ENCODE measurements at regions not wholly inside any gene's neighbourhood (a gene's known extent, or its start where the extent isn't known, plus 50 kb on each side); places are given as distances from the start of the nearest gene placed in this dataset.
"Not testable (repeated sequence)": the region's sequence is repeated elsewhere in the genome, so short reads cannot be mapped to it uniquely, and the experiment has no call there.

DNA sequence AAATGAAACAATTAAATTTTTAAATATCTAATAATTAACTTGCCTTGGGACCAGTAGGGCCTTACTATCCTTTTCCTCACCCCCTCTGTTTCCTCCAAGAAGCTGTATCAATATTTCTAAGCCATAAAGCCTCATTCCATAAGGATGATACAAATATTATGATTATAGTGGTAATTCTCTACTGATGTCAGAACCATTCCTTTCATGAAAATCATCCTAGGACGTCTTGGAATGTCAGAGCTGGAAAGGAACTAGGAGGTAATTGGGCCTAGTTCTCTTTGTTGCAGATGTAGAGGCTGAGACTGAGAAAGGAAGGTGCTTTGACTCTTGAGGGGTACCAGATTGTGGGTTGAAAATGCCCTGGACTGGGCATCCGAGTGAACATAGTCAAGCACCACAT lies 766.7 kb upstream of the GHITM start:
- no peak for DNase-seq

DNA sequence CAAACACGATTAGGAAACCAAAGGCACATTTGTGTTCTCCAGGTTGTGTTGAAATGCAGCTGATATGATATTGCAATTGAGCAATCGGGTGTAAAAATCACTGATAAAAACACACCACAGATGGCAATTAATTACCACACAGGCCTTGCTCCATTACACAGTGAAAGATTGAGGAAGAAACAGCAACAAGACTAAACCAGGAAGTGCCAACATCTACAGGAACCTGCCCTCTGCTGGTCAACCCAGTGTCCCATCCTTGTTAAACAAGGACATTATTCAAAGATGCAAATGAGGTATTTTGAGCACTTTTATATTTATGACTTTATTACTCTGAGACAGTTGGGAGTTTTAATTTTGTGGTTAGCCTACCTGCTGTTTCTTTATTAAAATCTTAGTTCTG lies 765.6 kb upstream of the GHITM start:
- no peak for DNase-seq

DNA sequence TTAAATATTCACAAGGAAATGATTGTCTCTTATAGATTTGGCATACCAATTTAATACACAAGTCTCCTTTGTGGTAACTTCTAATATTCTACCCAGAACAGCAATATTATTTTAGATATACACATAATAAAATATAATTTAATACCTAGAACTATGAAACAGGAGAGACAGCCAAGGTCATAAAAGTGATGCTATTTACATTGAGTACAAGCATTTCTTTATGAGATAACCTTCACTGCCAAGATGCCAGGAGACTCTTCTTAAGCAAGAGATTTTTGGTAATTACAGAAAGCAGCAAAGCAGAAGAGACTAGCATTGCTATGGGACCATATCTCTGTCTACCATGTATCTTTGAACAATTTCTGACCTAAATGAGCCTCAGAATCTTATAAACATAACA lies 764.6 kb upstream of the GHITM start:
- no peak for DNase-seq

DNA sequence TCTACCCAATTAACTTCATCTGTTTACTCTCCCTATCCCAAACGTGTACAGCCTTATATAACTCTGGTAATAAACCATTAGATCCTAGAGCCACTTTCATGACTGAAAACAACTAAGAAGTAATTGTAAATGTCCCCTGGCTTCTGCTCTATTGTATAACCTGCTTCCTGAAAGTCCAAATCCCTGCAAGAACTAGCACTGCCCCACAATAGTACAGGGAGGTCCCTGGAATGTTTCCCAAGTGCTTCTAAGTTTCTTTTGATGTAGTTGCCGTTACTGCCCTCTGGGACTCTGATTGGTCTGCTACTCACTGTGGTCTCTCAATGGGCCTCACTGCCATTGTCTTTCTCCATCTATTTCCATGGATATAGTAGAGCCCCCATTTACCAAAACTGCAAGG lies 764.0 kb upstream of the GHITM start:
- DNase-seq: no peak

DNA sequence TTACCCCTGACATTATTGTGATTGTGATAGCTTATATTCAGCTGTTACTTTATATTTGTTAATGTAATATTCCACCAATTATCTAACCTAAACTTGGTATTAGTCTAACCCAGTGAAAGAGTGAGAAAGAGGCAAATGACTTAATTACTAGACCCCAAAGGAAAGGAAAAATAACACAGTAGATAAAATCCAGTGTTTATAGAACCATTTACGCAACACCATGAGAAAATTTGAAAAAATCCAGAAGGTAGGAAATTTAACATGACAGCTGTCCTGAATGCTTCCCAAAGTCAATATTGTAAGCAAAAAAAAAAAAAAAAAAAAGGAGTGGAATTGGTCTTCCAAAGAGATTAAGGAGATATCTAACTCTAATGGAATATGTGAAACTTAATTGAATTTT lies 741.5 kb upstream of the GHITM start:
- DNase-seq: no peak

DNA sequence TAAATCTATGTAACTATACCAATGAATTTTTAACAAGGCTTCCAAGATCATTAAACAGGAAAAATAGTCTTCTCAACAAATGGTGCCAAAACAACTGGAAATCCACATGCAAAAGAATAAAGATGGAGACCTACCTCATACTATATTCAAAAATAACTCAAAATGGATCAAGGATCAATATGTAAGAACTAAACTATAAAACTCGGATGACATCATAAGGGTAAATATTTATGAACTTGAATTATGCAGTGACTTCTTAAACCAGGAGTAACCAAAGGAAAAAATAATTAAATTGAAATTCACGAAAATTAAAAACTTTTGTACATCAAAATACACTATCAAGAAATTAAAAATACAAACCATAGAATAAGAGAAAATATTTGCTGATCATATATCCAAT lies 728.7 kb upstream of the GHITM start:
- DNase-seq: no peak

DNA sequence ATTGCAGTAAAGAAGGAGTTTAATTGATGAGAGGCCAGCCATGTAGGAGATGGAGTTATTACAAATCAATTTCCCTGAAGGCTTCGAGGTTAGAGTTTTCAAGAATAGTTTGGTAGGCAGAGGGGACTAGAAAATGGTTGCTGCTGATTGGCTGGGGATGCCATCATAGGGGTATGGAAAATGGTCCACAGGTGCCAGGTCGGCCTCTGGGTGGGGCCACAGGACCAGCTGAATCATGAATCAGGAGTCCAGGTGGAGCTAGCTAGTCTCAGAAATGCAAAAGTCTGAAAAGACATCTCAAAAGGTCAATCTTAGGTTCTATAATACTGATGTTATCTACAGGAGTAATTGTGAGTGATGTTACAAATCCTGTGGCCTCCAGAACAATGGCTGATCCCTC lies 714.0 kb upstream of the GHITM start:
- no peak for DNase-seq

DNA sequence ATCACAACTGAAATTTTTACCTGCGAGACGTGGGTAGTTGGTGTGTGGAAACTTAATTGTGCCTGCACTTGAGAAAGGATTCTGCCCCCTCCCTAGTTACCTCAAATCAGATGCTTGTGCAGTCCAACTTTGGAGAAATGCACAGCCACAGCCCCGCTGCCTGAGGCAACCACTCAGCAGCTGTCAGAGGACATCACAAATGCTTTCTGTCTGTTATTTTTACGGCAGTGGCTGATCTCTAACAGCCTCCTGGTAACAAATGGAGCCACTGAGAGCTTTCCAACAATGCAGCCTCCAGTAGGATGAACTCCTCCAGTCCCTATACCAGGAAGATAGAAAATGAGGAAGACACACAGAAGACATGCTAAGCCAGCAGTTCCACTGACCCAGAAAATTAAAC lies 712.2 kb upstream of the GHITM start:
- DNase-seq: no peak

DNA sequence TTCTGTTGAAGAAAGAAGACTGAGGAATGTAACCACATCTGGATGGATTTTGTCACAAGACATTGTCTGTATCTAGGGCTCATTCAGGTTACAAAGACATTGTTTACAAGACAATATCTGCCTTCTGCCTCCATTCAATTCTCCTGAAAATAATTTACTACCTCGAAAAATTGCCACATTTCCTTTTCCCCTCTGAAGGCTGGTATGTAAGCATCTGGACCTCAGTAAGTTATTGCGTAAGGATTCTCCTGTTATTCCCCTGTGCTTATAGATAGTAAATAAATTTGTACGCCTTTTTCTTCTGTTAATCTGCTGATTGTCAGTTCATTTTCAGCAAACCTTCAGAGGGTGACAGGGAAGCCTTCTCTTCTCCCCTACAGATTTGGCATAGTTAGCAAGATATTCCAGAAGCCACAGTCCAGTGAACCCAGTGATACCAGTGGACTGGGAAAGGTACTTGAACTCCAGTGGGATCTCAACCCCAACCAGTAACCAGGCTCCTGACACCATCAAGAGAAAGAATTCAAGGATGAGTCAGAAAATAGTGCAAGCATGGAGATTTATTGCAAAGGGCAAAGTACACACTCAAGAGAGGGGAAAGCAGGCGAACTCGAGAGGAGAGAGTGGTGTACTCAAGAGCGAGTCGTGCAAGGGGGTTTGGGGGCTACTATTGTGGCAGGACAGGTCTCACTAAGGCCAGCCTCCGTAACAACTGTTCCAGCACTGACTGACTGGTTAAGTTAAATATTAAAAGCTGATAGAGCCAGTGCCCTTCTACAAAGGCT lies 706.9 kb upstream of the GHITM start:
- no peak for DNase-seq

DNA sequence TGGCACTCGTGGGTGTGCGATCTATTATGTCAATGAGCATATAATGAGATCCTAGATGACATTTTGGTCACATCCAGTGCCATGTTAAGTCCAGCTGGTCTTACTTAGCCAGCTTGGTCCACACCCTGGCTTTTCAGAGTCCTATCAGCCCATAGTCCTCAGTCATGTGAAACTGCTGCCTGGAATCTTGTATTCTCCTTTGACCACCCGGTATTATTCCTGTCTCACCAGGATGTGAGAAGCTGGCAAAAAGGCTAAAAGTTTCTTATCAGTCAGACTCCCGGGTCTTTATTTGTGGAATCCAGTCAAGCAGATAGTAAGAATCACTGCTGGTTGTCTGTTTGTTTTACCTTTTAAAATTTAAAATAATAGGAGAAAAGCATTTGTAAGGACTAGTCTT lies 705.6 kb upstream of the GHITM start:
- no peak for DNase-seq

DNA sequence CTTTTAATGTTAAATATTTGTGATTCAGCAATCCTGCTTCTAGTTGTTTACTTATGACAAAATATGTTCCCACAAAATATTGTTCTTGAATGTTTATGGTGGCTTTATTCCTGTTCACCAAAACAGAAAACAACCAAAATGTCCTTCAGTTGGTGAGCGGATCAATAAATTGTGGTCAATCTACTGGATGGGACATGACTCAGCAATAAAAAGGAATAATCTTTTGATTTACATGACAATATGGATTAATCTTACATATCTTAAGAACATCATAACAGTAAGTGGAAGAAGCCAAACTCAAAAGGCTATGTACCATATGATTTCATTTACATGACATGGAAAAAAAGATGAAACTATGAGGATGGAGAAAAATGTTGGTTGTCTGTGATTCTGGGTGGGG lies 691.3 kb upstream of the GHITM start:
- DNase-seq: no peak

DNA sequence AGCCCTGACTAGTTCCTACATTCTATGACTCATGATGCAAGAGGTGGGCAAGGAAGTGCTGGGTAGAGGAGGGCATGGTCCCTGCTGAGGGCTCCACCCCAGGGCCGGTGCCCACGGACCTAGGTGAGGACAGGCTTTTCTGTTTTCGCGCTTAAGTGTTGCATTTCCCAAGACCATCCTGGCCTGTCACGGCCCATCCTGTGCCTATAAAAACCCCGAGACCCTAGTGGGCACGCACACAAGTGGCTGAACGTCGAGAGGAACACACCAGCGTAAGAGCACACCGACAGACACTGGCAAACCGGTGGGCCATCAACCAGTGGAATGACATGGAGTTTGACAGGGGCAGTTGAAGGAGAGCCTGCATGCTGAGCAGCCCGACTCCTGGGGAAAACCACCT lies 680.7 kb upstream of the GHITM start:
- no peak for DNase-seq

DNA sequence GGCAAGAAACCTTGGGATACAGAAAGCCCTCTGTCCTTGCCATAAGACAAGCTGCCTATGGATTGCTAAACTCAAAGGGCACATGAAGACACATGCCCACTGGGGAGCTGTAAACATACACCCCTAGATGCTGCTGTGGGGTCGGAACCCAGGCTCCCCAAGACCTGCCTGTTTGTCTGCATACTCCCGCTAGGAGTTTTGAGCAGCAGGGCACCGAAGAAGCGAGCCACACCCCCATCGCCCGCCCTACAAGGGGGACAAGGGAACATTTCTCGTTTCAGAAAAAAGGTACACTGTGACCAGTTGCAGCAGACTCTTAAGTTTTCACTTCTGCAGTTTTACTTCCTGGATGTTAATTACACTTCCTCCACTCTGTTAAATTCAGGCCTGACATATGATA lies 680.2 kb upstream of the GHITM start:
- DNase-seq: no peak

DNA sequence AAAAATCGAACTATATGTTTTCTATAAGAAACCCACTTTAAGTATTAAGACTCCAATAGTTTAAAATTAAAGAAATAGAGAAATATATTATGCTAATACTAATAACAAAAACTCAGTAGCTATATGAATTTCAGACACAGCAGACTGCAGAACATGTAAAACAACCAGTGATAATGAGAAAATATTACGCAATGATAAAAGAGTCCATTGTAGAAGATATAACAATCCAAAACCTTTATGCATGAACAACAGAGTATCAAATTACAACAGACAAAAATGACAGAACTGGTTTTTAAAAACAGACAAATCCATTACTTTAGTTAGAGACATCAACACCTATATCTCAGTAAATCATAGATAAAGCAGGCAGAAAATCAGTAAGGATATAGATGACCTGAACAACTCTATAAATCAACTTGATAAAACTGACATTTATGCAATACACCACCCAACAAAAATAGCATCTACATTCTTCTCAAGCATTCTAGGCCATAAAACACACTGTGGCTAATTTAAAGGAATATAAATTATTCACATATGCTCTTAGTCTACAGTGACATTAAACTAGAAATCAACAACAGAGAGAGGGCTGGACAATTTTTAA lies 669.5 kb upstream of the GHITM start:
- no peak for DNase-seq

DNA sequence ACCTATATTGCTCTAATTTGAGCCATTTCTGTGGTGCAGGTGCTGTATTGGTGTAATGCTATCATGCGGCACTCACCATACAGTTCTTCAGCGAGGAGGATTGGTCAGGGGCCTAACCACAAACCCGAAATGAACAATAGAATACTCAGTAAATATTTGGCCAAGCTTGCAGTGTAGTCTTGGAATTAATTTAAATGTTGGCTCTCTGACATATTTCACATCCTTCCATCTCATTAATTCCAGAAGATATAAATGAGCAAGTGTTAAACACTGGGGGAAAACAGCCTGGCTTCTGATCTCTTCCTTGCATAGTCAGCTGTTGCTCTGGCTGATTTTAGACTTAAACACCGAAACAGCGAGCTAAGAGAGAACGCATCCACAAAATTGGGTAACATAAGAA lies 663.1 kb upstream of the GHITM start:
- no peak for DNase-seq

DNA sequence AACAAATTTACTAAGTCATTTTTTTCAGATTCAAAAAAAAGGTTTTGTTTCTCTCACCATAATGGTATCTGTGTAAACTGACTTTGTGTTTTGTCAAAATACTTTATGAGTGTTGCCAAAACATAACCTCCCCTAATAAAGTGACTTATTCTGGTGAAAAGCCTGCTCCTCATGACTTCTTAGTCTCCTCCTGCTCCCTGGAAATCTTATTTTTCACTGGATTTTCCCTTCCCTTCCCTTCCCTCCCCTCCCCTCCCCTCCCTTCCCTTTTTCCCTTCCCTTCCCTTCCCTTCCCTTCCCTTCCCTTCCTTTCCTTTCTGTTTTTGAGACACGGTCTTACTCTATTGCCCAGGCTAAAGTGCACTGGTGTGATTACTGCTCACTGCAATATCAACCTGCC lies 650.1 kb upstream of the GHITM start:
- DNase-seq: no peak

DNA sequence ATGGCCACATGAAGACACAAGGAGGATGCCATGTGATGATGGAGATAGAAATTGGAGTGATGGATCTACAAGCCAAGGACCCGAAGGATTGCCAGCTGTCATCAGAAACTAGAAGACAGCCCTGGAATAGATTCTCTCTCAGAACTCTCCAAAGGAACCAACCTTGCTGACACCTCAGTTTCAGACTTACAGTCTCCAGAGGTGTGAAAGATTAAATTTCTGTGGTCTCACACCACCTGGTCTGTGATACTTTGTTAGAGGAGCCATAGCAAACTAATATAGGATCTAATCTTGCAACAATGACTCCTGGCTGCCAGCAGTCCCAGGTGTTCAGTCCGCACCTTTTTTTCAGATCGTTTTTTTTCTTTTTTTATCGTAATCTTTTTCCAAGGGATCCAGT lies 647.3 kb upstream of the GHITM start:
- no peak for DNase-seq

DNA sequence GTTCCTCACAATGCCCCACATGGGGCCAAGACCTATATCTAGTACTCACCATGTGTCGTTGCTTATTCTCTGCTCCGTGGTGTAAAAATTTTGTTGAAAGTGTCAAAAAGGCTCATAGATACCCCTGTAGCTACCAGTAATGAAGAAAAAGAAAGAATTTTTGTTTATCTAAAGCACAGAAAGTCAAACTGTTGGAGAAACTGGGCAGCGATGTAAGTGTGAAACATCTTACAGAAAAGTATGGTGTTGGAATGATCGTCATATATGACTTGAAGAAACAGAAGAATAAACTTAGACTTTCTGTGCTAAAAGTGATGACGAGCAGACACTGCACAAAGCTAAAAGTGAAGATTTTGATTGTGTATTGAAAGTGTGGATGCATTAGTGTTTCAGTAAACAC lies 626.6 kb upstream of the GHITM start:
- DNase-seq: no peak

DNA sequence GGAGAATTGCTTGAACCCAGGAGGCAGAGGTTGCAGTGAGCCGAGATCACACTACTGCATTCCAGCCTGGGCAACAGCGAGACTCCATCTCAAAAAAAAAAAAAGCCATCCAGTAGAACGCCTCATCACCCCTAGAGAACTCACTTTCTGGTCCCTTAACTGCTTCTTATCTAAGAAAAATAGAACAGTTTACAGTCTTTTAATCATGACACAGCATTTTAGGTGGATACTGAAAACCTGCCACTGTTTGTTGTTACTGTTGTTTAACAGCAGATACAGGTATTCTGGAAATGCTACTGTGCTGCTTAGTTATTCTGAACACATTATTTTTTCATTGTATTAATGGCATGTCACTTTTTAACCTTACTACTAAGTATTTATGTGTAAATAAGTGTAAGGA lies 624.3 kb upstream of the GHITM start:
- DNase-seq: no peak

DNA sequence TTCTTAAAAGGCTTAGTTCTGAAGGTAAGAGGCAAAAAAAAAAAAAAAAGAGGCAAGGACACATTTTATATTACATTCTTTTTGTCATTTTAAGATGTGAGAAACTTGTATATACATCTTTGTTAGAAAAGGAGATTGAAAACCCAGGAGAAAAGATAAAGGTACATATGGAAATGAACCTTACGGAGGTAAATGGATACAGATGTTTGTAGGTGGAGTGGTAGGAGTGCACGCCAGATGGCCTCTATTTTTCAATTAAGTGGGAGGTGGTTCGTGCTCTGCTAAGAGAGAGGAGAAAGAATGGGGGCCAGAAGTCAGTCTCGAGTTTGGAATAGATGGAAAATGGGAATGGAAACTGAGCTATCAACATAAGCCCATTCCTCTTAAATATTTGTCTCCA lies 622.5 kb upstream of the GHITM start:
- DNase-seq: no peak

DNA sequence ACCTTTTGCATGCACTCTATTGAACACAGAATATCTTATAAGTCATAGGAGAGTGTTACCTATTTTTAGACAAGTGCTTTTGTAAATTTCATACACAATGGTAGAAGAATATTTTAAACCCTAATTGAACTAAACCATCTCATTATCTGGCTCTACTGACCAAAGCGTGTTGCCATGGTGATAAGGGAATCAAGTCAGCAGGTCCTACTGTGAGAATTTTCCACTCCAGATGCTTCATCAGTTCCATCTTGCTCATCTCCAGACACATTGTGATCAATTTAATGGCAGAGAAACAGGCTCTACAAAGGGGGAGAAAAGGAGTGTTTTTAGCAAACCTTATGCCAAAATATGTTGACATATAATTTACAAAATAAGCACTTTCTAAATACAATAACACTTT lies 621.9 kb upstream of the GHITM start:
- DNase-seq: no peak

DNA sequence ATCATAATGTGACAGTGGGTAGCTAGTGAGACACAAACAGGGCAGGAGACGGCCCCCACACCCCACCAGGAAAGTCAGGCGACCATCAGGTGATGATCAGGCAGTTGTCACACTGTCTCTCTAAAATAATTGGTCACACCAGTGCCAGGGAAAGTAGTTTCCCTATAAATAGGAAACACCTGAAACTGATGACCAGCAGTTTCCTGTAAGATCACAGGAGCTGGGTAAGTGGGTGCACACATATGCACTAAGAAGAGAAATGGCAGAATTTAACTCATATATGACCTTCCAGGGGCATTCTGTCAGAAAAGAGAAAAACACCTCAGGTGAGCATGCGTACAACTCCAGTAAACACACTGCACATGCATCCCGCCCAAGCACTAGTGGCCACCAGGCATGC lies 620.5 kb upstream of the GHITM start:
- DNase-seq: no peak

DNA sequence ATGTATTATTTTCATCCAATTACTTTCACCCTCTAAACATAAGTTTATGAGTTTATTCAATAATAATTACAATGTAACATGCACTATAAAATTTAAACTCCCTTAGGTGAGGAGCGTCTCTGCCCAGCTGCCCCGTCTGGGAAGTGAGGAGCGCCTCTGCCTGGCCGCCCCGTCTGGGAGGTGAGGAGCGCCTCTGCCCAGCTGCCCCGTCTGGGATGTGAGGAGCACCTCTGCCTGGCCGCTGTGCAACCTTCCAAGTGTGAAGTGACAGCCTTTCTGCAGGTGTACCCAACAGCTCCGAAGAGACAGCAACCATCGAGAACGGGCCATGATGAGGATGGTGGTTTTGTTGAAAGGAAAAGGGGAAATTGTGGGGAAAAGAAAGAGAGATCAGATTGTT lies 618.9 kb upstream of the GHITM start:
- DNase-seq: not testable (repeated sequence)

DNA sequence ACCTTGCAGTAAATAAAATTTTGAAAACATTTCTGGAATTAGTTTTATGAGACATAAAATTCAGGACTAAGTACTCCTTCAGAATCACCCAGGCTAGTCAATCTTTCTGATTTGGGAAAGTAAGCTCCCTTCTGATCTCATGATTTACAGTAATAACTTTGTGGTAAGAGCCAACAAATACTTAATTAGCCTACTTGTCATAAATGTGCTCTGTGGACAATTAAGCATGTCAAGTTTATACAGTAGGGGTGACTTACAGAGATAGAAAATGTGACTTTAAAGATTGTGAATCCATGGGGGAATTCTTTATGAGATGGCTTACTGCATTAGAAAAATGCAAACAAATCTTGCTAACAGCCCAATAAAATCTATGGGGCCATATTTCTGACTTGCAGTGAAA lies 616.9 kb upstream of the GHITM start:
- no peak for DNase-seq

DNA sequence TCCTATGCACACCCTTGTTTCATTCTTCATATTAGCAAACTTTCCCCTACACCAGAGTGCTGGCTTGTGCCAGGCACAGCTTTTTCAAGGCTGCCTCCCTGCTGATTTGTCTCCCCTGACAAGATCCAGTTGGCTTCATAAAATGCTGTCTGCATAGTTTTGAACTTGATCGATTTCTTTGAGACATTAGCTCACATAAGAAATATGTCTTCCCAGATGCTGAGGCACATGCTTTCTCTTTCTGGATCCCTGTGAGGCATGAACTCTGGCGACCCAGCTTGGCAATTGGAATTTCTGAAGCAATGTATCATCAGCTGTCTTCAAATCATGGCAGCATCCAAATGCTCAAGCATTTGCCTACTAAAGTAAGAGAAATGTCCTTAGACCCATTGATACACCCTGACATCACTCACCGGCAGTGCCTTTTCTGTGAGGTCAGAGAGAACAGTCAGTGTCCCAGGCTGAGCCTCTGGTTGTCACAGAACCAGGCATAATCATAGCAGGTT lies 616.4 kb upstream of the GHITM start:
- no peak for DNase-seq

All from NCI-H1436 (cell line).